Liver (tissue), 7 donors: ENCODE measurements at regions not wholly inside any gene's neighbourhood (a gene's known extent, or its start where the extent isn't known, plus 50 kb on each side); places are given as distances from the start of the nearest gene placed in this dataset.
A peak's percentile ranks its signal among the peaks of the same experiment; 100 is the strongest.

Source experiments
- DNase-seq: peaks from one replicate; pipeline ENCODE4 v3.0.0-alpha.2; 2017; ENCODE audit warnings: low spot score
- H3K27ac ChIP-seq, 2 donors: one replicate each; pipeline ENCODE4 v1.7.0; 2013; ENCODE audit warnings: inconsistent platforms in 2 of 2, low read length in 2 of 2, control low read depth in 1 of 2, low read depth in 1 of 2, mild to moderate bottlenecking in 1 of 2
- H3K27me3 ChIP-seq, 4 donors: one replicate each; pipeline versions ENCODE4 v1.6.1 to v1.7.0; 2013; ENCODE audit warnings: low read length in 3 of 4, inconsistent platforms in 1 of 4, mild to moderate bottlenecking in 1 of 4, moderate library complexity in 1 of 4; ENCODE audit not compliant: control insufficient read depth in 4 of 4, insufficient read depth in 4 of 4
- H3K36me3 ChIP-seq, 4 donors: one replicate each; pipeline versions ENCODE4 v1.6.1 to v1.7.0; 2013; ENCODE audit warnings: low read length in 3 of 4, mild to moderate bottlenecking in 3 of 4, low read depth in 1 of 4, moderate library complexity in 1 of 4; ENCODE audit not compliant: control insufficient read depth in 4 of 4, insufficient read depth in 3 of 4
- H3K4me1 ChIP-seq, 4 donors: one replicate each; pipeline versions ENCODE4 v1.6.1 to v1.7.0; 2013; ENCODE audit warnings: low read length in 3 of 4, mild to moderate bottlenecking in 3 of 4, moderate library complexity in 1 of 4; ENCODE audit not compliant: control insufficient read depth in 4 of 4, insufficient read depth in 4 of 4
- H3K4me3 ChIP-seq, 3 donors: one replicate each; pipeline versions ENCODE4 v1.6.1 to v1.7.0; 2013; ENCODE audit warnings: low read length in 3 of 3, control low read depth in 1 of 3, low read depth in 1 of 3, mild to moderate bottlenecking in 1 of 3
- H3K9ac ChIP-seq, 2 donors: one replicate each; pipeline ENCODE4 v1.7.0; 2013; ENCODE audit warnings: low read length in 2 of 2, mild to moderate bottlenecking in 2 of 2, moderate library complexity in 2 of 2, control low read depth in 1 of 2, low read depth in 1 of 2
- H3K9me3 ChIP-seq, 4 donors: one replicate each; pipeline versions ENCODE4 v1.6.1 to v1.7.0; 2013; ENCODE audit warnings: low read length in 3 of 4; ENCODE audit not compliant: control insufficient read depth in 4 of 4
- ATF3 ChIP-seq: IDR thresholded peaks from 2 replicates; pipeline ENCODE4 v1.6.1; 2016; ENCODE audit warnings: antibody characterized with exemption
- EGR1 ChIP-seq, 2 donors: IDR thresholded peaks; 2 replicates each; pipeline ENCODE4 v1.6.1; 2016 to 2018; ENCODE audit warnings: antibody characterized with exemption in 2 of 2, low read depth in 2 of 2
- GABPA ChIP-seq, 2 donors: IDR thresholded peaks in 1 of 2; conservative IDR thresholded peaks in 1 of 2; 2 replicates each; pipeline ENCODE4 v1.6.1; 2016; ENCODE audit warnings: antibody characterized with exemption in 2 of 2, mild to moderate bottlenecking in 1 of 2, moderate library complexity in 1 of 2
- HNF4G ChIP-seq: IDR thresholded peaks from 2 replicates; pipeline ENCODE4 v1.6.1; 2016; ENCODE audit warnings: antibody characterized with exemption
- JUND ChIP-seq, 2 donors: IDR thresholded peaks; 2 replicates each; pipeline ENCODE4 v1.6.1; 2016; ENCODE audit warnings: antibody characterized with exemption in 2 of 2
- MAX ChIP-seq: IDR thresholded peaks from 2 replicates; pipeline ENCODE4 v1.6.1; 2016; ENCODE audit warnings: antibody characterized with exemption
- NR2F2 ChIP-seq: IDR thresholded peaks from 2 replicates; pipeline ENCODE4 v1.6.1; 2016; ENCODE audit warnings: antibody characterized with exemption
- RAD21 ChIP-seq, 2 donors: IDR thresholded peaks; 2 replicates each; pipeline ENCODE4 v1.6.1; 2016; ENCODE audit warnings: antibody characterized with exemption in 2 of 2, mild to moderate bottlenecking in 2 of 2
- RXRA ChIP-seq, 2 donors: IDR thresholded peaks; 2 replicates each; pipeline ENCODE4 v1.6.1; 2017 to 2018; ENCODE audit warnings: antibody characterized with exemption in 2 of 2, mild to moderate bottlenecking in 1 of 2
- SP1 ChIP-seq: IDR thresholded peaks from 2 replicates; pipeline ENCODE4 v1.6.1; 2018; ENCODE audit warnings: antibody characterized with exemption, mild to moderate bottlenecking
- TAF1 ChIP-seq: conservative IDR thresholded peaks from 2 replicates; pipeline ENCODE4 v1.6.1; 2016; ENCODE audit warnings: antibody characterized with exemption, mild to moderate bottlenecking
- YY1 ChIP-seq: IDR thresholded peaks from 2 replicates; pipeline ENCODE4 v1.6.1; 2016; ENCODE audit warnings: antibody characterized with exemption, mild to moderate bottlenecking
- WGBS: extraction: QIAGEN DNeasy Blood & Tissue Kit; methylation state at CpG from one replicate; pipeline ENCODE4 v1.1.7; 2013; 5-methylcytosine and 5-hydroxymethylcytosine counted together
- TF ChIP-seq, protein P1 (sequence below): IDR thresholded peaks from 2 replicates; pipeline ENCODE4 v1.6.1; 2016; ENCODE audit warnings: antibody characterized with exemption
- donor health status: healthy.
- donor health status: healthy.
- donor health status: healthy.
- donor health status: healthy.

DNA sequence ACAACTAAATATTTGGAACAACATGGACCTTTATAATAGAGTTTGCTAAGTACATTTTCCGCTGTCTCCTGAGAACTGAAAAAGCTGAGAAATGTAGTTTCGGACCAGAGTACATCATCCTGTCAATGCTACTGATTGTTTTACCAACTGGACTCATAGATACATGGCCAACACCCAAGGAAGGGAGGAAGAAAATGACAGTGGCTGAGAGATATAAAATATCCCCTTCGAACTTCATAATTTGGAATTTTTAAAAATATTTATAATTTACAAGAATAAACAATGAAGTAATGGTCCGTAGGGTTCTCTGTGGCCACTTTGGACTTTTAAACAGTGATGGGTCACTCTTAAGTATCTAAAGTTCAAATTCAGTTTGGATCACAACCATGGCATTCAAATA lies 1042.7 kb downstream of the MCTP2 start:
- no peak overlapping the region for H3K9ac ChIP-seq
- H3K27ac ChIP-seq, result no peak overlapping the region
- H3K36me3 ChIP-seq, result no peaks in the 10 kb centered on the region
- H3K4me3 ChIP-seq, result no peak overlapping the region
- no peak for DNase-seq
- no peaks in the 10 kb centered on the region for H3K4me1 ChIP-seq
- no peaks in the 10 kb centered on the region for H3K27me3 ChIP-seq
- 70% methylated on average over 4 of the region's 4 CpGs for WGBS
- no peaks in the 10 kb centered on the region for H3K9me3 ChIP-seq
- TF ChIP-seq RAD21 (IDR thresholded peaks at IDR 0.05), result no peak
- TF ChIP-seq, protein P1, sequence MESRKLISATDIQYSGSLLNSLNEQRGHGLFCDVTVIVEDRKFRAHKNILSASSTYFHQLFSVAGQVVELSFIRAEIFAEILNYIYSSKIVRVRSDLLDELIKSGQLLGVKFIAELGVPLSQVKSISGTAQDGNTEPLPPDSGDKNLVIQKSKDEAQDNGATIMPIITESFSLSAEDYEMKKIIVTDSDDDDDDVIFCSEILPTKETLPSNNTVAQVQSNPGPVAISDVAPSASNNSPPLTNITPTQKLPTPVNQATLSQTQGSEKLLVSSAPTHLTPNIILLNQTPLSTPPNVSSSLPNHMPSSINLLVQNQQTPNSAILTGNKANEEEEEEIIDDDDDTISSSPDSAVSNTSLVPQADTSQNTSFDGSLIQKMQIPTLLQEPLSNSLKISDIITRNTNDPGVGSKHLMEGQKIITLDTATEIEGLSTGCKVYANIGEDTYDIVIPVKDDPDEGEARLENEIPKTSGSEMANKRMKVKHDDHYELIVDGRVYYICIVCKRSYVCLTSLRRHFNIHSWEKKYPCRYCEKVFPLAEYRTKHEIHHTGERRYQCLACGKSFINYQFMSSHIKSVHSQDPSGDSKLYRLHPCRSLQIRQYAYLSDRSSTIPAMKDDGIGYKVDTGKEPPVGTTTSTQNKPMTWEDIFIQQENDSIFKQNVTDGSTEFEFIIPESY, result no peak

DNA sequence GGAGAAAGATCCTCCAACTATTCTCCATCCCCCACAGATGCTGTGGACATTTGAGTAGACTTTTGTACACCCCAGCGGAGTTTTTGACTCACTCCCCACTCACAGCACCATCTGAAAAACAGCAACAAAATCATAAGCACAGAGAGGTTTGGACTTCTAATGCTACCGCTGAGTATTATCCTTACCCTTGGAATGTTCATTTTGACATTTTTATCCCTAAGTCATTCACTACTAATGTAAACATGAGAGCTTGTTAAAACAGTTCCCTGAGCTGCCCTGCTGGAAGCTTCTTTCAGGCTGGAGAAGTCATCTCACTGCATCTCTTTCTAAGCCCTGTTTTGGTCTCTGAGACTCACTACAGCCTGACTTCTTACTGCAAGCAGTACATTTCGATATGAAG lies 1045.9 kb downstream of the MCTP2 start:
- H3K27me3 ChIP-seq, result no peaks in the 10 kb centered on the region
- H3K9ac ChIP-seq, result no peak overlapping the region
- DNase-seq, result no peak
- H3K4me1 ChIP-seq, result no peaks in the 10 kb centered on the region
- no peak for TF ChIP-seq NR2F2
- TF ChIP-seq RXRA (IDR thresholded peaks at IDR 0.05), result no peak
- no peak for TF ChIP-seq TAF1
- no peak for TF ChIP-seq MAX
- peaks cover 0 to 1% (median 0%) of the 10 kb centered on the region in 4 donors for H3K9me3 ChIP-seq
- H3K27ac ChIP-seq, result peak overlapping the region in 1 of 2 donors; percentile 2
- no peak overlapping the region for H3K4me3 ChIP-seq
- 71% methylated on average over 3 of the region's 3 CpGs for WGBS
- H3K36me3 ChIP-seq, result no peaks in the 10 kb centered on the region

GRCh38 chr15:95278532-95279245 lies 1047.3 kb downstream of the MCTP2 start:
- Histone ChIP-seq H3K4me1 (no peaks in the 10 kb centered on the region), H3K27ac (no peak overlapping the region), H3K9me3 (peaks cover 0 to 1% (median 0%) of the 10 kb centered on the region in 4 donors), H3K27me3 (no peaks in the 10 kb centered on the region), H3K4me3 (no peak overlapping the region), H3K9ac (no peak overlapping the region), H3K36me3 (no peaks in the 10 kb centered on the region)
- TF ChIP-seq HNF4G (no peak), RXRA (IDR thresholded peaks at IDR 0.05) (peak in 1 of 2 donors; percentile 30), YY1 (peak; percentile 30), NR2F2 (peak; percentile 42)
- no peak for DNase-seq
- WGBS, result 84% methylated on average over 6 of the region's 6 CpGs

- TF ChIP-seq JUND (IDR thresholded peaks at IDR 0.05), result no peak
- TF ChIP-seq, protein P1, result no peak
- TF ChIP-seq SP1, result no peak
- TF ChIP-seq HNF4G, result no peak
- TF ChIP-seq GABPA (IDR thresholded peaks at IDR 0.05 in 1 of 2, conservative IDR thresholded peaks at IDR 0.05 in 1 of 2), result no peak
- no peak for TF ChIP-seq EGR1 (IDR thresholded peaks at IDR 0.05; ENCODE audit: low read depth in 2 of 2)
- TF ChIP-seq ATF3, result no peak
- TF ChIP-seq RXRA (IDR thresholded peaks at IDR 0.05), result no peak
- no peak for TF ChIP-seq TAF1
- H3K27me3 ChIP-seq, result no peaks in the 10 kb centered on the region
- no peak overlapping the region for H3K4me3 ChIP-seq
- H3K9ac ChIP-seq, result no peak overlapping the region
- peaks cover 0 to 1% (median 0%) of the 10 kb centered on the region in 4 donors for H3K9me3 ChIP-seq
- WGBS, result 80% methylated on average over 8 of the region's 8 CpGs
- DNase-seq, result no peak
- H3K36me3 ChIP-seq, result no peaks in the 10 kb centered on the region
- H3K4me1 ChIP-seq, result no peaks in the 10 kb centered on the region
- H3K27ac ChIP-seq, result no peak overlapping the region
Observed at GRCh38 chr15:95279277-95280019, 1048.1 kb downstream of the MCTP2 start.
